Peyer's patch (tissue), 4 donors: ENCODE measurements at regions not wholly inside any gene's neighbourhood (a gene's known extent, or its start where the extent isn't known, plus 50 kb on each side); places are given as distances from the start of the nearest gene placed in this dataset.

ENCODE experiments used
- CTCF ChIP-seq, 6 experiments: fragments of 450-650 bp in 4 of 6; fragments of 200-600 bp in 2 of 6; sonication (generic) in 1 of 6; IDR thresholded peaks; one replicate each; pipeline ENCODE4 v1.5.1; 2017 to 2019; ENCODE audit warnings: antibody characterized with exemption in 6 of 6, mild to moderate bottlenecking in 3 of 6, moderate library complexity in 1 of 6
- POLR2A ChIP-seq, 2 donors: fragments of 450-650 bp; IDR thresholded peaks; one replicate each; pipeline ENCODE4 v1.5.1; 2017; ENCODE audit warnings: antibody characterized with exemption in 2 of 2, mild to moderate bottlenecking in 2 of 2, moderate library complexity in 2 of 2

- TF ChIP-seq CTCF (IDR thresholded peaks at IDR 0.05) (no peak), POLR2A (IDR thresholded peaks at IDR 0.05) (no peak)
Measured at GRCh38 chr5:89840906-89841305, 568.6 kb downstream of the CETN3 start.
